NCI-H1694 (cell line): ENCODE measurements at regions not wholly inside any gene's neighbourhood (a gene's known extent, or its start where the extent isn't known, plus 50 kb on each side); places are given as distances from the start of the nearest gene placed in this dataset.
"Not testable (repeated sequence)": the region's sequence is repeated elsewhere in the genome, so short reads cannot be mapped to it uniquely, and the experiment has no call there.

Source experiments
- DNase-seq: peaks from one replicate; lab custom pipeline; 2025; lab: John Stamatoyannopoulos, UW

DNA sequence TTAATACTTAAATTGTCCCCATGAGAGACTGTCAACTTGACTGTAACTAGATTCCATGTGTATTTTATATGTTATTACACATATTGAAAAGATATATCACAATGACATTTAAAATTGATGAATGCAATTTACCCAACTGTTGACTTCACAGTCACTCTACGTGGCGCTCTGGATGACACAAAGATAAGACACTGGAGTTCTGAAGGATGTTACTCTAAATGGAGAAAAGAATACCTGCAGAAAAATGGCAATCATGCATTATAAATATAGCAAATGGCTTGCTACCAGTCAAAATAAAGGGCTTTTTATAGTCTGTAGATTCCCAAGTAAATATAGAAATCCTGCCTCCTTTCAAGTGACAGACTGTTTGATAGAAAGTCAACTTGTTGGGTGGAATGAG is 143.6 kb upstream of the KLF6 start:
- DNase-seq, result no peak

DNA sequence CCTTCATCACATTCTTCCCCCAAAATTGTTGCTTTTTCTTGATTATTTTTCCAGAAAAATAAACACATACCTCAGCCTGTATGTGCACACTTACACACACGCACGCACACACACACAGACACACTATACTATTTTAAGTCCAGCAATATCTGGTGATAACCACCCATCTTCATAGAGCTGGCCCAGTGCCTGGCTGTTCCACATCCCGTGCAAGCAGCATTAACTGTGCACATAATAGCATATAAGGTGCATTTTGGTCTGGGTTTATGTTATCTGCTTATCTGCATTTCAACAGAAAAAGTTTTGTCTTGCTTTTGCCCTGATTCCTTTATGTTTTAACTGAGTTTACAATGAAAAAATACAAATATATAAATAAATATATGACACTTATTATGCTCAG is 143.1 kb upstream of the KLF6 start:
- DNase-seq, result no peak

GRCh38 chr10:3926675-3927525 is 141.9 kb upstream of the KLF6 start:
- DNase-seq, result no peak

- DNase-seq, result no peak
Measured at GRCh38 chr10:3926258-3926657, 141.2 kb upstream of the KLF6 start.

DNA sequence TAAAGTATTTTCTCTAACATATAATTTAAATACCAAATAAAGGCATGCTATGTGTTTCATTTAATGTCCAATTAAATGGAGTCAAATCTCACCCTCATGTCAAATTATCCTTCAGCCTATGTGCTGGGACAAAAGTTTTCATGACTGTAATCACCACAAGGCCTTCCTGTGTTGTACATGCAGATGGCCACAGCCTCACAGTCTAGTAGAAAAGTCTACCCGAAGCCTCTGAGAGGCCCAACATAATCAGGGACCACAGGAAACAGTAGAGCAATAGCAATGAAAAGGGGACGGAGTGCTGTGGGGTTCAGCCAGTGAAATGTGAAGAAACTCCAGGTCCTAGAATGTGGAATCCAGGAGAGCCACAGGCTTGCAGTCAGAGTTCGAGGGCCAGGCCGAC is 140.2 kb upstream of the KLF6 start:
- no peak for DNase-seq

- DNase-seq, result no peak
Measured at GRCh38 chr10:3924344-3924743, 139.3 kb upstream of the KLF6 start.

DNA sequence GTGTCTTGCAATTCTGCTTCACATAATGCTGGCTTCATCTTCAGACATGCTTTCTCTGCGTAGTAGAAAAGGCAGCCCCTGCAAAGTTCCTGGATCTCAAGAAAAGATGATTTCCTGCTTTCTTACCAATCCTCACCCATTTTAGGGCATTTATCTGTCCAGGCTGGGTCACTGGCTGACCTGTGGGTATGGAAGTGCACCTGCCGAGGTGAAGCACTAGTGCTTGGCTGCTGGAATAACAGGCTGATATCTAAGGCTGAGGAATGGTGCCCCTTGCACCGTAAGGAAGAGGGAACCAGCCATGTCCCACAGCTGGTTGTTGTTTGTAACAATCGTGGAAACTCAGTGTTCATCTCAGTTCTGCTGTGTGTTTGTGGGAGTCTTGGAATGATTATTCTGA is 138.0 kb upstream of the KLF6 start:
- DNase-seq, result no peak

- DNase-seq, result no peak
Measured at GRCh38 chr10:3919709-3920308, 134.8 kb upstream of the KLF6 start.

GRCh38 chr10:3917392-3917791 is 132.4 kb upstream of the KLF6 start:
- not testable (repeated sequence) for DNase-seq

DNA sequence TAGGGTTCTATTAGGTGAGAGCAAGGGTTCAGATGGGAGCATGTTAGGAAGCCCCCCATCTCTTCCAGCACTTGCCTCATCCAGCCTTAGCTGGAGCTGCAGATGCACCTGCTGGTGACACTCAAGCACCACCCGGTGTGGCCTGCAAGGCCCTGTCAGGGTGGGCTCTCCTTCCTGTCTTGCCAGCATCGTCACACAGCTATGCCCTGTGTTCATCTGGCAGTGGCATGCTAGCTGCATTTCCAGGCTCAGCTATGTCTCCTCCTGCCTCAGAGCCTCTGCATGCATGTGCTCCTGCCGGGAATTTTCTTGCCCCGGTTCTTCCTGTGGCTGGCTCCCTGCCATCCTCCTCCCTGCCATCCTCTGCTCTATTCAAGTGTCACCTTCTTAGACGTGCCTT is 129.7 kb upstream of the KLF6 start:
- no peak for DNase-seq

- no peak for DNase-seq
Measured at GRCh38 chr10:3911713-3912442, 126.9 kb upstream of the KLF6 start.

GRCh38 chr10:3911241-3911640 is 126.2 kb upstream of the KLF6 start:
- DNase-seq, result no peak

- DNase-seq, result no peak
Measured at GRCh38 chr10:3909339-3909738, 124.3 kb upstream of the KLF6 start.

DNA sequence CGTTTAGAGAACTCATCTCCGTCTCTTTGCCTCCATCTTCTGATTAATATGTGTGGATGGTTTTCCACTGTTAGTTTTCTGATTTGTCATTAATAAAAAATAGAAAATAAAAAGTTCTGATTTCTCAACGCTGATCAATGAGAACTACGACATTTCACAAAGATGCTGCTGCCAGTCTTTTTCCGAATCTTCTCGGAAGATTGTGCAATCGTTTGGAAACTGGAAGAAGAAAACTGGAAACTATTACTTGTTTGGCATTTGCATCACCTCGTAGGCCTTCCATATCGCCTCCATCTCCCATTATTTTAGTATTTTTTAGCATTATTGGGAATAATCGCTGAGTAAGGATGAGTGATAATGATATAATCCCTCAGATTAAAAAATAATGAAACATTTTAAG is 123.2 kb upstream of the KLF6 start:
- DNase-seq, result no peak

DNA sequence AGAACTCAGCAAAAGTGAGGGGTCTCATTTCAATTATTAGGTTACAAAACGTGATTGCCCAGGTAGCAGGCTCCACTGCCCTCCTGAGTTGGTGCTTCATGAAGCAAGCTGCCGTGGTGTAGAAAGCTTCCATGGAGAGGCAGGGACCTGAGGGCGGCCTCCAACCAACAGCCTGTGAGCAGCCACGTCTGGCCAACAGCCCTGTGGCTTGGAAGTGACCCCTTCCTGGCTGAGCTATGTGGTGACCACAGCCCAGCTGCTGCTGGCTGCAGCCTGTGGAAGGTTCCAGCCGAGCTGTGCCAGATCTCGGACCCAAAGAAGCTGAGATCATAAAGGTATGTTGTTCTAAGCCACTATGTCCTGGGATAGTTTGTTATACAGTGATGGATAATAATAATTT is 122.5 kb upstream of the KLF6 start:
- DNase-seq, result no peak

- no peak for DNase-seq
Measured at GRCh38 chr10:3906511-3907111, 121.6 kb upstream of the KLF6 start.

GRCh38 chr10:3904419-3904960 is 119.5 kb upstream of the KLF6 start:
- DNase-seq, result no peak

DNA sequence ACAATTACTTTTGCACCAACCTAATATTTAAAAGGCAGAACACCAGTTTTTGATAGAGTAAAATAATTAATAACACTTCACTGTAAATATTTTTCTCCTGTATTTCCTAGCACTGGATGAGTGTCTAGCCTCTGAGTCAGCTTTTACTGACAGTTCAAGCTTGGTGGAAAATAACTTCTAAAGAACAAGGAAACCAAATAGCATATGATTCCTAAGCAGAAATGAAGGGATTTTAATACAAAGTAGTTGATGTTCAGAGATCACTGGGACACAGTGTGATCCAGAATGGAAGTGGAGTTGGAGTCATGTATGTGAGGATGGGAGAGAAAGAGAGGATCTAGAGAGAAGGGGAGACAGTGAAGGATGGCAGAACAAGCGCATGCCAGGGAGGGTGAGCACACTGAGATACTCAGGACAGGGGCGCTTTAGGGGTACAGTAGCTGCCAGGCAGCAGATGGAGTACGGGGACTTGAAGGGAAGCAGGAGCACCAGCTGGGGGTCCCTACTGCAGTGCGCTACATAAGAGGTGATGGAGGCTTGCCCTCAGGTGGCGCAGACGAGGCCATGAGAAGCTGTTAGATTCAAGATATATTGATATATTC is 117.9 kb upstream of the KLF6 start:
- no peak for DNase-seq

DNA sequence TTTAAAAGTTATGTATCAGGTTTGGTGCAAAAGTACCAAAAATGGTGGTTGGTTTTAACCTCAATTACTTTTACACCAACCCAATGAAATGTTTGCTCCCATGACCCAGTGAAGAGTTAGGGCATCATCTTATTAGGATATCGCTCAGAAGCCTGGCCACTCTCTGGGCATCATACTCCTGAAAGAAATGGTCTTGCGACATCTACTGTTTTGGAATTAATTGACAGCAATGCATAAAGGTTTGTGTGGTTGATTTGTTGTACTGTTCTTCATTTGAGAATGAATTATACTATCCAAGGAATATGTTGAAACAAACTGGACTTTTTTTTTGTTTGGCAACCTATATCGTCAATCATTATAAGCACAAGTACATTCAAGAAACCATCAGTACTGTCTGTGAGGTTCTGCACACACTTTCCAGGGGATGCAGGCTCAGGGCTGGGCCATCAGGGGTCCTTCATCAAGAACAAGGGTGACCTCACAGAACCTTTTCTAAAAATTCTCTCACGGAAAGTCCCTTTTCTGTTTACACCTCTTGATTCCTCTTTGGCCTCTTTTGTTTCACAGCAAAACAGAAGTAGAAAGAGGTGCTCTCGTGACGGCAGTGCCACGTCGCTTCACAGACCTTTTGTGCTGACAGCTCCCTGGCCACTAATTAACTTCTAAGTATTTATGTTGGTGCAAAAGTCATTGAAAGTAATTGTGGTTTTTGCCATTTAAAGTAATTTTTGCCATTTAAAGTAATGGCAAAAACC is 117.2 kb upstream of the KLF6 start:
- no peak for DNase-seq

DNA sequence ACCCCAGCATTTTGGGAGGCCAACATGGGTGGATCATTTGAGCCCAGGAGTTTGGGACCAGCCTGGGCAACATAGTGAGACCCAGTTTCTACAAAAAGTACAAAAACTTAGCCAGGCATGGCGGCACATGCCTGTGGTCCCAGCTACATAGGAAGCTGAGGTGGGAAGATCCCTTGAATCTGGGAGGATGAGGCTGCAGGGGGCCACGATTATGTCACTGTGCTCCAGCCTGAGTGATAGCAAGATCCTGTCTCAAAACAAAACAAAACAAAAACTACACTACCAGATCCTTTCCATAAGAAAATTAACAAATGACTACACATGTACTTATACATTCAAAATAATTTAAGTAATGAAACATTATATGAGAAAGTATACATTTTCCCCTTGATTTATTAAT is 116.4 kb upstream of the KLF6 start:
- DNase-seq, result no peak

- DNase-seq, result no peak
Measured at GRCh38 chr10:3900391-3900790, 115.4 kb upstream of the KLF6 start.
